HEK293 (cell line): ENCODE measurements at regions not wholly inside any gene's neighbourhood (a gene's known extent, or its start where the extent isn't known, plus 50 kb on each side); places are given as distances from the start of the nearest gene placed in this dataset.

Source experiments
- CTCF ChIP-seq: fragments of 450-650 bp; formaldehyde crosslinking; IDR thresholded peaks from 2 replicates; pipeline ENCODE4 v1.5.1; 2016; ENCODE audit warnings: missing biosample characterization, missing genetic modification characterization
- SP2 ChIP-seq: fragments of 450-650 bp; formaldehyde crosslinking; IDR thresholded peaks from 2 replicates; pipeline ENCODE4 v1.5.1; 2016; ENCODE audit warnings: missing biosample characterization, missing genetic modification characterization
- ZBTB7A ChIP-seq: fragments of 450-650 bp; formaldehyde crosslinking; IDR thresholded peaks from 2 replicates; pipeline ENCODE4 v1.5.1; 2016; ENCODE audit warnings: low read depth, missing biosample characterization, missing genetic modification characterization
- ZNF548 ChIP-seq: fragments of 450-650 bp; formaldehyde crosslinking; IDR thresholded peaks from 2 replicates; pipeline ENCODE4 v1.5.1; 2016; ENCODE audit warnings: missing biosample characterization, missing genetic modification characterization
- ZNF580 ChIP-seq: fragments of 450-650 bp; formaldehyde crosslinking; IDR thresholded peaks from 2 replicates; pipeline ENCODE4 v1.5.1; 2016; ENCODE audit warnings: missing biosample characterization, missing genetic modification characterization
- ZNF792 ChIP-seq: fragments of 450-650 bp; formaldehyde crosslinking; IDR thresholded peaks from 2 replicates; pipeline ENCODE4 v1.5.1; 2016; ENCODE audit warnings: missing biosample characterization, missing genetic modification characterization

DNA sequence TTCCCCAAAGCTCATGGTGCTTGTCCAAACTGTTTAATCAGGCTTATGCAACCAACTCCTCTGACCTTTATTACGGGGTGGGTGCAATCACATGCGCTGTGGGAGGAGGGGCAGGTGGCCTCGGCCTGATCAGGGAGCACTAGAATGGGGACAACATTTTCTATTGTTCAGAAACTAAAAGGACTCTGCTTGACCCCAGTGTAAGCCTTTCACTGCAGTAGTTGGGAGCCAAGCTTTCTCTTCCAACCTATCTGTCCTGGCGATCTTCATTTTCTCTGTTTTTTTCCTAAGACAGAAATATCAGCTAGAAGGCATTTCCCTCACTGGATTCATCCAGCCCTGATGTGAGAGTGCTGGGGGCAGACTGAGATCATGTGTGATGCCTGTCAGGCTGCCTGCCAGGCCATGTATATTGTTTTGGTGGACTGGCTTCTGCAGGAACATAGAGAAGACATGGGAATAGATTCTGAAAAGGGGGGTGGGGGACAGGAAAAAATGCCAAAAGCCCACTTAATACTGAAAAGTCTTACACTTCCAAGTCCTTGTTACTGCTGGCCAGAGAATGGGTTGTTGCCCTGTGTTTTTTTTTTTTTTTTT lies 627.0 kb upstream of the TBL1XR1 start:
- TF ChIP-seq ZBTB7A (tag by site-specific recombination) (no peak), ZNF792 (tag by site-specific recombination) (no peak), CTCF (tag by site-specific recombination) (no peak), ZNF580 (no peak), ZNF548 (tag by site-specific recombination) (no peak), SP2 (no peak)
